IMR-90 (cell line): ENCODE measurements at regions not wholly inside any gene's neighbourhood (a gene's known extent, or its start where the extent isn't known, plus 50 kb on each side); places are given as distances from the start of the nearest gene placed in this dataset.

Experiments
- ATAC-seq: fragments of 200-7000 bp; cut with Tn5 transposase; 2 replicates; pipeline ENCODE4 v1.9.1; 2020; ENCODE audit warnings: low read depth, mild to moderate bottlenecking, moderate library complexity
- BruUV-seq: library from RNA; stranded (reverse); fragments of 400-500 nt; replicated peaks from 2 replicates; lab custom pipeline; 2021; lab: Mats Ljungman, UMichigan
- CTCF ChIA-PET: fragments of 300-600 bp; formaldehyde crosslinking; extraction: SDS; loops from one replicate; lab custom pipeline; 2021; ENCODE audit warnings: antibody characterized with exemption; lab: Yijun Ruan, JAX
- POLR2A ChIA-PET: fragments of 300-600 bp; sonication (Branson Sonifier 250); formaldehyde crosslinking; loops from one replicate; lab custom pipeline; 2022; ENCODE audit warnings: antibody characterized with exemption; ENCODE audit not compliant: unreplicated experiment; lab: Charles Lee
- DNase-seq: peaks from one replicate; pipeline ENCODE4 v3.0.0; 2013
- H2AFZ ChIP-seq: replicated peaks from 2 replicates; pipeline ENCODE3; 2013; ENCODE audit warnings: low read length, mild to moderate bottlenecking; ENCODE audit not compliant: poor library complexity
- H2AK5ac ChIP-seq: 2 replicates; pipeline ENCODE4 v1.6.1; 2013; ENCODE audit warnings: low read depth, low read length, inconsistent platforms
- H2AK9ac ChIP-seq: replicated peaks from 2 replicates; pipeline ENCODE3; 2013; ENCODE audit warnings: mild to moderate bottlenecking, low read depth, low read length, moderate library complexity; ENCODE audit not compliant: poor library complexity
- H2BK120ac ChIP-seq: 2 replicates; pipeline ENCODE4 v1.6.1; 2013; ENCODE audit warnings: low read depth, low read length, inconsistent platforms
- H2BK15ac ChIP-seq: 3 replicates; pipeline ENCODE4 v1.6.1; 2013; ENCODE audit warnings: low read depth, low read length, inconsistent platforms
- H2BK20ac ChIP-seq: 2 replicates; pipeline ENCODE4 v1.6.1; 2013; ENCODE audit warnings: low read depth, mild to moderate bottlenecking, inconsistent platforms, low read length, moderate library complexity
- H2BK5ac ChIP-seq: 2 replicates; pipeline ENCODE4 v1.6.1; 2013; ENCODE audit warnings: mild to moderate bottlenecking, low read depth, low read length, inconsistent platforms; ENCODE audit not compliant: poor library complexity, severe bottlenecking
- H3K14ac ChIP-seq: replicated peaks from 2 replicates; pipeline ENCODE4 v1.6.1; 2013; ENCODE audit warnings: low read depth, low read length, inconsistent platforms
- H3K18ac ChIP-seq: 2 replicates; pipeline ENCODE4 v1.6.1; 2013; ENCODE audit warnings: low read depth, low read length, control low read depth
- H3K23ac ChIP-seq: 2 replicates; pipeline ENCODE4 v1.6.1; 2013; ENCODE audit warnings: low read depth, low read length, inconsistent platforms
- H3K27ac ChIP-seq: 2 replicates; pipeline ENCODE4 v1.5.1; 2013; ENCODE audit warnings: mild to moderate bottlenecking, control low read depth, low read length; ENCODE audit not compliant: insufficient read depth
- H3K27me3 ChIP-seq: 2 replicates; pipeline ENCODE4 v1.6.1; 2013; ENCODE audit warnings: low read length; ENCODE audit not compliant: control insufficient read depth, insufficient read depth
- H3K36me3 ChIP-seq: 2 replicates; pipeline ENCODE4 v1.6.1; 2013; ENCODE audit warnings: low read length, mixed read lengths; ENCODE audit not compliant: control insufficient read depth, insufficient read depth
- H3K4ac ChIP-seq: 2 replicates; pipeline ENCODE4 v1.6.1; 2013; ENCODE audit warnings: low read depth, low read length, inconsistent platforms
- H3K4me1 ChIP-seq: 2 replicates; pipeline ENCODE4 v1.6.1; 2013; ENCODE audit warnings: low read length, mixed read lengths; ENCODE audit not compliant: control insufficient read depth, insufficient read depth
- H3K4me2 ChIP-seq: 2 replicates; pipeline ENCODE4 v1.6.1; 2013; ENCODE audit warnings: low read depth, mild to moderate bottlenecking, control low read depth, low read length, moderate library complexity
- H3K4me3 ChIP-seq: 2 replicates; pipeline ENCODE4 v1.5.1; 2013; ENCODE audit warnings: low read depth, mild to moderate bottlenecking, control low read depth, low read length, moderate library complexity; ENCODE audit not compliant: insufficient read depth
- H3K56ac ChIP-seq: 2 replicates; pipeline ENCODE4 v1.6.1; 2013; ENCODE audit warnings: low read length, inconsistent platforms; ENCODE audit not compliant: insufficient read depth; ENCODE audit errors: extremely low read depth
- H3K79me1 ChIP-seq, 2 experiments: 2 replicates each; pipeline ENCODE4 v1.6.1; 2013; ENCODE audit warnings: low read length in 2 of 2, inconsistent platforms in 1 of 2, low read depth in 1 of 2
- H3K9ac ChIP-seq: 2 replicates; pipeline ENCODE4 v1.6.1; 2013; ENCODE audit warnings: low read depth, low read length, control low read depth
- H3K9me1 ChIP-seq: 2 replicates; pipeline ENCODE4 v1.6.1; 2013; ENCODE audit warnings: low read length, inconsistent platforms; ENCODE audit not compliant: insufficient read depth
- H3K9me3 ChIP-seq: 2 replicates; pipeline ENCODE4 v1.6.1; 2013; ENCODE audit warnings: low read length; ENCODE audit not compliant: control insufficient read depth, insufficient read depth
- H4K20me1 ChIP-seq: 2 replicates; pipeline ENCODE4 v1.6.1; 2013; ENCODE audit warnings: low read length, inconsistent platforms; ENCODE audit not compliant: insufficient read depth
- H4K5ac ChIP-seq: 2 replicates; pipeline ENCODE4 v1.6.1; 2013; ENCODE audit warnings: mild to moderate bottlenecking, low read depth, low read length, control low read depth
- H4K8ac ChIP-seq, 2 experiments: 2 replicates each; pipeline ENCODE4 v1.6.1; 2013; ENCODE audit warnings: low read depth in 2 of 2, low read length in 2 of 2, control low read depth in 1 of 2, inconsistent platforms in 1 of 2
- H4K91ac ChIP-seq: 2 replicates; pipeline ENCODE4 v1.6.1; 2013; ENCODE audit warnings: low read depth, low read length, inconsistent platforms; ENCODE audit not compliant: insufficient read depth
- BHLHE40 ChIP-seq: fragments of 150-350 bp; IDR thresholded peaks from 2 replicates; pipeline ENCODE4 v1.6.1; 2016; ENCODE audit warnings: mild to moderate bottlenecking, low read depth, low read length
- CEBPB ChIP-seq: IDR thresholded peaks from 2 replicates; pipeline ENCODE4 v1.6.1; 2012; ENCODE audit warnings: low read depth, low read length, improper control_type of control experiment
- CHD1 ChIP-seq: IDR thresholded peaks from 2 replicates; pipeline ENCODE4 v1.6.1; 2012; ENCODE audit warnings: low read depth, low read length, improper control_type of control experiment
- CTCF ChIP-seq: conservative IDR thresholded peaks from 2 replicates; pipeline ENCODE4 v1.5.1; 2012; ENCODE audit warnings: mild to moderate bottlenecking, low read depth, low read length, improper control_type of control experiment
- FOS ChIP-seq: fragments of 150-350 bp; IDR thresholded peaks from 2 replicates; pipeline ENCODE4 v1.6.1; 2016; ENCODE audit warnings: low read depth, low read length
- MAFK ChIP-seq: IDR thresholded peaks from 2 replicates; pipeline ENCODE4 v1.6.1; 2012; ENCODE audit warnings: low read depth, low read length, improper control_type of control experiment
- MAZ ChIP-seq: IDR thresholded peaks from 2 replicates; pipeline ENCODE4 v1.6.1; 2012; ENCODE audit warnings: low read depth, mild to moderate bottlenecking, low read length, improper control_type of control experiment, moderate library complexity, borderline replicate concordance
- MXI1 ChIP-seq: IDR thresholded peaks from 2 replicates; pipeline ENCODE4 v1.6.1; 2012; ENCODE audit warnings: low read depth, mild to moderate bottlenecking, low read length, moderate library complexity, borderline replicate concordance
- NFE2L2 ChIP-seq: fragments of 150-350 bp; IDR thresholded peaks from 2 replicates; pipeline ENCODE4 v1.6.1; 2016; ENCODE audit warnings: low read depth, mild to moderate bottlenecking, low read length
- POLR2A ChIP-seq: IDR thresholded peaks from 2 replicates; pipeline ENCODE4 v1.6.1; 2012; ENCODE audit warnings: mild to moderate bottlenecking, low read depth, low read length
- RAD21 ChIP-seq: IDR thresholded peaks from 2 replicates; pipeline ENCODE4 v1.6.1; 2012; ENCODE audit warnings: low read length, improper control_type of control experiment
- RCOR1 ChIP-seq: IDR thresholded peaks from 2 replicates; pipeline ENCODE4 v1.6.1; 2012; ENCODE audit warnings: mild to moderate bottlenecking, low read length, improper control_type of control experiment; ENCODE audit not compliant: insufficient replicate concordance
- RFX5 ChIP-seq: IDR thresholded peaks from 2 replicates; pipeline ENCODE4 v1.8.0; 2012; ENCODE audit warnings: low read depth, mild to moderate bottlenecking, low read length, moderate library complexity
- SMC3 ChIP-seq: fragments of 150-350 bp; IDR thresholded peaks from 2 replicates; pipeline ENCODE4 v1.6.1; 2016; ENCODE audit warnings: low read depth, mild to moderate bottlenecking, antibody characterized with exemption, low read length, moderate library complexity
- WGBS, 2 experiments: methylation state at CpG; one replicate each; pipeline versions ENCODE4 v1.1.5 to v1.1.7; 2013; ENCODE audit warnings: missing lambda C conversion rate in 2 of 2; ENCODE audit not compliant: insufficient read length in 1 of 2; ENCODE audit errors: extremely low coverage in 2 of 2; 5-methylcytosine and 5-hydroxymethylcytosine counted together
- dilution Hi-C: fragments of 300-500 bp; cut with HindIII; formaldehyde crosslinking; loops from one replicate; pipeline ENCODE4 v1.14.3; 2018; ENCODE audit warnings: low sequenced_read_pairs; ENCODE audit not compliant: unreplicated experiment
- in situ Hi-C: fragments of 300-500 bp; cut with MboI; formaldehyde crosslinking; loops from 3 replicates; pipeline ENCODE4 v1.14.3; 2019; ENCODE audit warnings: low sequenced_read_pairs, inconsistent platforms, mixed read lengths
- intact Hi-C: fragments of 100-400 bp; cut with micrococcal nuclease; formaldehyde crosslinking; loops from 2 replicates; pipeline ENCODE4 v1.10.0; 2022
- TF ChIP-seq, protein P1 (sequence below): fragments of 150-350 bp; IDR thresholded peaks from 2 replicates; pipeline ENCODE4 v1.6.1; 2016; ENCODE audit warnings: low read depth, mild to moderate bottlenecking, low read length, moderate library complexity, borderline replicate concordance
- TF ChIP-seq, protein P2 (sequence below): fragments of 150-350 bp; IDR thresholded peaks from 2 replicates; pipeline ENCODE4 v1.6.1; 2017; ENCODE audit warnings: mild to moderate bottlenecking, antibody characterized with exemption, low read length, low read depth

- H3K9me1 ChIP-seq, result no peaks in the 10 kb centered on the region
- no CpG with 5 or more reads among the region's 2 CpGs for WGBS, 2 experiments
- no TSS peak for BruUV-seq
- no peaks in the 10 kb centered on the region for H3K9me3 ChIP-seq
- no peak overlapping the region for H3K56ac ChIP-seq
- H4K5ac ChIP-seq, result no peak overlapping the region
- H4K91ac ChIP-seq, result no peak overlapping the region
- no peaks in the 10 kb centered on the region for H3K79me1 ChIP-seq
- H3K9ac ChIP-seq, result no peak overlapping the region
- no peak overlapping the region for H2AK9ac ChIP-seq
- H2BK5ac ChIP-seq, result no peak overlapping the region
- H3K14ac ChIP-seq, result no peak overlapping the region
- no peak overlapping the region for H2BK120ac ChIP-seq
- DNase-seq, result no peak
- no peak overlapping the region for H3K23ac ChIP-seq
- H3K27me3 ChIP-seq, result no peaks in the 10 kb centered on the region
- H3K18ac ChIP-seq, result no peak overlapping the region
- TF ChIP-seq FOS (no peak), SMC3 (no peak), RFX5 (no peak), MXI1 (no peak), CEBPB (no peak), MAFK (no peak), RAD21 (no peak), RCOR1 (no peak), CTCF (no peak), BHLHE40 (no peak), NFE2L2 (no peak), MAZ (no peak), POLR2A (no peak), CHD1 (no peak)
- TF ChIP-seq, protein P1, sequence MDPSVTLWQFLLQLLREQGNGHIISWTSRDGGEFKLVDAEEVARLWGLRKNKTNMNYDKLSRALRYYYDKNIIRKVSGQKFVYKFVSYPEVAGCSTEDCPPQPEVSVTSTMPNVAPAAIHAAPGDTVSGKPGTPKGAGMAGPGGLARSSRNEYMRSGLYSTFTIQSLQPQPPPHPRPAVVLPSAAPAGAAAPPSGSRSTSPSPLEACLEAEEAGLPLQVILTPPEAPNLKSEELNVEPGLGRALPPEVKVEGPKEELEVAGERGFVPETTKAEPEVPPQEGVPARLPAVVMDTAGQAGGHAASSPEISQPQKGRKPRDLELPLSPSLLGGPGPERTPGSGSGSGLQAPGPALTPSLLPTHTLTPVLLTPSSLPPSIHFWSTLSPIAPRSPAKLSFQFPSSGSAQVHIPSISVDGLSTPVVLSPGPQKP, result no peak
- TF ChIP-seq, protein P2, sequence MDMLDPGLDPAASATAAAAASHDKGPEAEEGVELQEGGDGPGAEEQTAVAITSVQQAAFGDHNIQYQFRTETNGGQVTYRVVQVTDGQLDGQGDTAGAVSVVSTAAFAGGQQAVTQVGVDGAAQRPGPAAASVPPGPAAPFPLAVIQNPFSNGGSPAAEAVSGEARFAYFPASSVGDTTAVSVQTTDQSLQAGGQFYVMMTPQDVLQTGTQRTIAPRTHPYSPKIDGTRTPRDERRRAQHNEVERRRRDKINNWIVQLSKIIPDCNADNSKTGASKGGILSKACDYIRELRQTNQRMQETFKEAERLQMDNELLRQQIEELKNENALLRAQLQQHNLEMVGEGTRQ, result no peak
- no peak overlapping the region for H2AFZ ChIP-seq
- ATAC-seq, result no peak
- no peak overlapping the region for H3K4me2 ChIP-seq
- H3K4ac ChIP-seq, result no peak overlapping the region
- H2BK15ac ChIP-seq, result no peak overlapping the region
- dilution Hi-C loops (no loop called here), in situ Hi-C loops (no loop called here), intact Hi-C loops (no loop called here)
- no peak overlapping the region for H3K27ac ChIP-seq
- H4K8ac ChIP-seq, result no peak overlapping the region
- ChIA-PET CTCF (no interaction called here), POLR2A (no interaction called here)
- no peaks in the 10 kb centered on the region for H4K20me1 ChIP-seq
- no peaks in the 10 kb centered on the region for H3K36me3 ChIP-seq
- no peaks in the 10 kb centered on the region for H3K4me1 ChIP-seq
- no peak overlapping the region for H2AK5ac ChIP-seq
- H3K4me3 ChIP-seq, result no peak overlapping the region
- no peak overlapping the region for H2BK20ac ChIP-seq
Observed at GRCh38 chr6:99187429-99187828, 162.0 kb downstream of the FAXC start.
